ENCODE measurements at regions not wholly inside any gene's neighbourhood (a gene's known extent, or its start where the extent isn't known, plus 50 kb on each side); places are given as distances from the start of the nearest gene placed in this dataset.

- H4K20me1 ChIP-seq (ENCODE audit: insufficient read depth, low read length), result no peaks in the 10 kb centered on the region
- in situ Hi-C loops (cut with MboI; ENCODE audit: low sequenced_read_pairs), result no loop called here
Observed at GRCh38 chr11:91956711-91957110, 267.9 kb upstream of the FAT3 start.

More at GRCh38 chr11:91956711-91957110, 267.9 kb upstream of the FAT3 start:
- Histone ChIP-seq H3K4me1 (ENCODE audit: control insufficient read depth, insufficient read depth, low read length) (no peaks in the 10 kb centered on the region), H3K9ac (ENCODE audit: low read depth, low read length) (no peak overlapping the region), H3K56ac (ENCODE audit: extremely low read depth, insufficient read depth, low read length) (no peak overlapping the region), H3K4ac (ENCODE audit: low read depth, low read length) (no peak overlapping the region), H2BK20ac (ENCODE audit: low read depth, low read length) (no peak overlapping the region), H3K14ac (replicated peaks; ENCODE audit: low read depth, low read length) (no peak overlapping the region), H3K4me2 (ENCODE audit: low read depth, low read length) (no peak overlapping the region), H3K79me1 (ENCODE audit: low read depth in 1 of 2, low read length in 2 of 2) (no peaks in the 10 kb centered on the region), H4K5ac (ENCODE audit: low read depth, low read length) (no peak overlapping the region), H3K18ac (ENCODE audit: low read depth, low read length) (no peak overlapping the region), H2BK5ac (ENCODE audit: low read depth, low read length, poor library complexity, severe bottlenecking) (no peak overlapping the region), H2BK120ac (ENCODE audit: low read depth, low read length) (no peak overlapping the region), H3K36me3 (ENCODE audit: control insufficient read depth, insufficient read depth, low read length) (no peaks in the 10 kb centered on the region), H3K9me1 (ENCODE audit: insufficient read depth, low read length) (no peaks in the 10 kb centered on the region), H2AFZ (replicated peaks; ENCODE audit: low read length, poor library complexity) (no peak overlapping the region), H3K4me3 (ENCODE audit: insufficient read depth, low read depth, low read length) (no peak overlapping the region), H2BK15ac (ENCODE audit: low read depth, low read length) (no peak overlapping the region), H2AK5ac (ENCODE audit: low read depth, low read length) (no peak overlapping the region), H4K8ac (ENCODE audit: low read depth in 2 of 2, low read length in 2 of 2) (no peak overlapping the region), H4K91ac (ENCODE audit: insufficient read depth, low read depth, low read length) (no peak overlapping the region), H3K23ac (ENCODE audit: low read depth, low read length) (no peak overlapping the region), H2AK9ac (replicated peaks; ENCODE audit: low read depth, low read length, poor library complexity) (no peak overlapping the region), H3K27me3 (ENCODE audit: control insufficient read depth, insufficient read depth, low read length) (no peaks in the 10 kb centered on the region), H3K27ac (ENCODE audit: insufficient read depth, low read length) (no peak overlapping the region), H3K9me3 (ENCODE audit: control insufficient read depth, insufficient read depth, low read length) (peaks cover 7% of the 10 kb centered on the region)
- ATAC-seq (ENCODE audit: low read depth), result no peak
- intact Hi-C loops (cut with micrococcal nuclease) (no loop called here), dilution Hi-C loops (cut with HindIII; ENCODE audit: low sequenced_read_pairs, unreplicated experiment) (no loop called here)
- no peak for DNase-seq
- POLR2A ChIA-PET (ENCODE audit: unreplicated experiment), result no interaction called here
- CTCF ChIA-PET, result no interaction called here
- no CpG with 5 or more reads among the region's 1 CpG for WGBS, 2 experiments (ENCODE audit: extremely low coverage in 2 of 2, insufficient read length in 1 of 2)
- BruUV-seq (replicated peaks), result no TSS peak
- TF ChIP-seq NFE2L2 (IDR thresholded peaks at IDR 0.05; ENCODE audit: low read depth, low read length) (no peak), MAZ (IDR thresholded peaks at IDR 0.05; ENCODE audit: borderline replicate concordance, low read depth, low read length) (no peak), SMC3 (IDR thresholded peaks at IDR 0.05; ENCODE audit: low read depth, low read length) (no peak), MXI1 (IDR thresholded peaks at IDR 0.05; ENCODE audit: borderline replicate concordance, low read depth, low read length) (no peak), CHD1 (IDR thresholded peaks at IDR 0.05; ENCODE audit: low read depth, low read length) (no peak), CEBPB (IDR thresholded peaks at IDR 0.05; ENCODE audit: low read depth, low read length) (no peak), RAD21 (IDR thresholded peaks at IDR 0.05; ENCODE audit: low read length) (no peak), USF2 (IDR thresholded peaks at IDR 0.05; ENCODE audit: low read depth, low read length) (no peak), FOS (IDR thresholded peaks at IDR 0.05; ENCODE audit: low read depth, low read length) (no peak), MAFK (IDR thresholded peaks at IDR 0.05; ENCODE audit: low read depth, low read length) (no peak), RFX5 (IDR thresholded peaks at IDR 0.05; ENCODE audit: low read depth, low read length) (no peak), RCOR1 (IDR thresholded peaks at IDR 0.05; ENCODE audit: insufficient replicate concordance, low read length) (no peak), CTCF (conservative IDR thresholded peaks at IDR 0.05; ENCODE audit: low read depth, low read length) (no peak), BHLHE40 (IDR thresholded peaks at IDR 0.05; ENCODE audit: low read depth, low read length) (no peak), ELK1 (IDR thresholded peaks at IDR 0.05; ENCODE audit: borderline replicate concordance, low read depth, low read length) (no peak), POLR2A (IDR thresholded peaks at IDR 0.05; ENCODE audit: low read depth, low read length) (no peak)

All from IMR-90 (cell line).